IPS-18c (cell line): ENCODE measurements at regions not wholly inside any gene's neighbourhood (a gene's known extent, or its start where the extent isn't known, plus 50 kb on each side); places are given as distances from the start of the nearest gene placed in this dataset.

ENCODE experiments used
- H3K4me3 ChIP-seq: 2 replicates; pipeline ENCODE4 v1.7.0; 2013; ENCODE audit warnings: low read depth, mild to moderate bottlenecking, low read length, moderate library complexity; ENCODE audit not compliant: insufficient read depth
- H3K9me3 ChIP-seq: one replicate; pipeline ENCODE4 v1.6.1; 2013; ENCODE audit warnings: mild to moderate bottlenecking, low read length, moderate library complexity; ENCODE audit not compliant: control insufficient read depth, insufficient read depth

DNA sequence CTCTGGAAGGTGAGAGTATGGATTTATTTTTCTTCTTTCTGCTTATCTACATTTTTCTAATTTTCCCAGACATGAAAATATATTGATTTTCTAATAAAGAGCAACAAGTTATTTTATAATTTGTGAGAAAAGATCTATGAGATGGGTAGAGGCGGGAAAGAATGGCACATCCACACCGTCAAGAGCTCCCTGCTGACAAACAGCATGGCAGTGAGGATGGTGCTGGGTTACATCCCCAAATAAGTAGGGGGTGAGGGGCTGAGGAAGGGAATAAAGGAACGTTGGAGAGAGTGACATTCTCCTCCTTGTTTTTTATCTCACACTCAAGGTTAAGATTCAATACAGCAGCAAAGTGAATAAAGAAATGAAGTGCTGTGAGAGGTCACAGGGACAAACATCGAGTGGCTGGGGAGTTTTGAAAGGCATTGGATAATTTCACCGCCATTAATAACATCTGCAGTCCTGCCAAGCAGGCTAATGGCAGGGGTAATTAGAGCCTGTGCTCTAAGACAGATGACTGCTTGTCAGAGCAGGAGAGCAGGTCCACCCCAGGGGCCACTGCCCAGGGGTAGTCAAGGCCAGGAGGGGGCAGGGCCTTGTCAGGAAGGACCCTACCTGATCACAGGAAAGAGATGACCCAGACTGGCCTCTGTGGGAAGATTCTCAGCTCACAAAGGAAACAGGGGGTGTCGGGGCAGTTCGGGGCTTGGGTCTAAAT is 323.8 kb downstream of the FBXW7 start:
- no peaks in the 10 kb centered on the region for H3K9me3 ChIP-seq

DNA sequence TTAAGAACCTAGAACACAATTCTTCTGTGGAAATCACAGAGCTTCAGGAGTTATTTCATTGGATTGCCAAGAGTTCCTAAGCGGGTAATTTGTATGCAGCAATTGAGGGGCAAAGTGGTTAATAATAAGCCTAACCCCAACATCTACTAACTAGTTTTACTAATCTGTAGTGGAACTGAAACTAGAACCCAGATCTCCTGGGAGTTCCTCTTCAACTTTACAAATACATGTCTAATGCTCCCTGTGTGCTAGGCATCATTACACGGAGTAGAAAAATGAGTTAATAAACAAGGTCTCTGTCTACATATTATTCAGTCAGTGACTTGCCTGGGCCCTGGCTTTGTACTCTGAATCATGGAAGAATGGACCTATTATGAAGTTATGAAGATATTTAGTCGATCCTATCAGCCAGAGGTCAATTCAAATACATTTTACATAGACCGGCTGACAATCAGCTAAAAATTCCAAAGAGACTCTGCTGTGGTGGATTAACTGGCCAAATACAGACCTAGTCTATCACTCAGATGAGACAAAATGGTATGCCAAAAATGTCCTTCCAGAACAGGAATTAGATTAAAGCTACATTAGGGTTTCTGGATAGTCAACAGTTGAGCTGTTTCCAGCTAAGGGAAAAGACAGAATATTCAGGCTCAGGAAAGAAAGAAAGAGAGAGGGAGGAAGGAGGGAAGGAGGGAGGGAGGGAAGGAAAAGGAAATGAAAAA is 326.0 kb downstream of the FBXW7 start:
- no peaks in the 10 kb centered on the region for H3K9me3 ChIP-seq
- H3K4me3 ChIP-seq = no peak overlapping the region

More for the DNA sequence above, 323.8 kb downstream of the FBXW7 start:
- H3K4me3 ChIP-seq = no peak overlapping the region

DNA sequence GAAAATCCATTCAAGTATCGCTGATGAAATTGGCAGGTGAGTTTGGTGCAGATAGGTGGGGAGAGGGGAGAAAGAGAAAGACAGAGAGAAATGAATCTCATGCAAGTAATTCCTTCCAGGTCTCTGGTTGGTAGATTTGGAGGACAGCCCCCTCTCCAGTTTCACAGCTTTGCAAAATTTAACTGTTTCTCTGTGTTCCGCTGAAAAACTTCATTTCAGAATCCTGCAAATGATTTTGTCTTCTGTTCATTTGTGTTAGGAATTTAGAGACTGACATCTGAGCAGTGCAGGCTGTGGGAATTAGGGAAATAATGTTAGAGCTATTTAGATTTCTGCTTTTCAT is 328.5 kb downstream of the FBXW7 start:
- H3K9me3 ChIP-seq = no peaks in the 10 kb centered on the region
- no peak overlapping the region for H3K4me3 ChIP-seq

DNA sequence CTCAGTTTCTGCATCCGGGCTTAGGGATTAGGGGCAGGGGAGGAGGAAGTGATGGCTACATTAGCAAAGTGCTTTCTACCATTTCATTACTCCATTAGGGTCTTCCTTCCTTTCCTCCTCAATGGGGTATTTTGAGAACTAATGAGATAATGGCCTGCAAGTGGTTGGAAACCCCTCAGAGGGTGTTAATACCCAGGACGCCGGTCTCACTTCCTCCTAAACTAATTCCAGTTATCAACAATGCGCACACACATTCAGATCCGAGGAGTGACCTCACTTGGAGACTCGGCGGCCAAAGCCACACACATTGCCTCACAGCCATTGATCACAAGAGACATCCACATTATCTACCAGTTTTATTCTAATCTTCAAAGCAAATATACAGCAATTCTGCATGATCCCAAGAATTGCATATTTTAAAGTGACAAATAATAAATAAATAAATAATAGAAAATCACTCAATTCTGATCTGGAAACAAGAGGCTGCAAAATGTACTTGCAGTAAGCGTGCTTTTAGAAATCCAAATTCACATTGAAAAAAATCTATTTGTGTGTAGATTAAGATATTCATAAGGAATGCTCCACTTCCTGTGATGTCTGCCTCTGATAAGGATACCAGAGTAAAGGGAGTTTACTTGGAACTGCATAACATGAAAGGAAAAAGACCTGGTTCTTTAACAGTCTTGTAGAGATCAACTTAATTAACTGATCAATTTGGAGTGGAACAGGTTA is 329.1 kb downstream of the FBXW7 start:
- Histone ChIP-seq H3K9me3 (no peaks in the 10 kb centered on the region), H3K4me3 (no peak overlapping the region)

DNA sequence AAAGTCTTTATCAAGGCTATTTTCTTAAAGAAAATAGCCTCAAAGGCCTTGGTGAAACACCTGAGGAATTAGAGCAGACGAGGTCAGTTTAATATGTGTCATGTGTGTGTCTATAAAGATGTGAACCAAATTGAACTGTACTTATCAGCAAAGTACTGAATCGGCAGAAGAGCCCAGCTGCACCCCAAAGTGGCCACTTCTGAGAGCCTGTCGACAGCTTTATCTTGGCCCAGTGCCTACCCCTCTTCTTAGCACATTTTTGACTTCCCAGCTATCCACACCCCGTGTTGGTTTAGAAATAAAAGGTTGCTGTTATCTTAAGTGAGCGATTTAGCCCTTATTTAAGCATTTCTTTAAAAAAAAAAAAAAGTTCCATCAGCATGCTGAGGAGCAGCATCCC is 329.7 kb downstream of the FBXW7 start:
- Histone ChIP-seq H3K4me3 (no peak overlapping the region), H3K9me3 (no peaks in the 10 kb centered on the region)

DNA sequence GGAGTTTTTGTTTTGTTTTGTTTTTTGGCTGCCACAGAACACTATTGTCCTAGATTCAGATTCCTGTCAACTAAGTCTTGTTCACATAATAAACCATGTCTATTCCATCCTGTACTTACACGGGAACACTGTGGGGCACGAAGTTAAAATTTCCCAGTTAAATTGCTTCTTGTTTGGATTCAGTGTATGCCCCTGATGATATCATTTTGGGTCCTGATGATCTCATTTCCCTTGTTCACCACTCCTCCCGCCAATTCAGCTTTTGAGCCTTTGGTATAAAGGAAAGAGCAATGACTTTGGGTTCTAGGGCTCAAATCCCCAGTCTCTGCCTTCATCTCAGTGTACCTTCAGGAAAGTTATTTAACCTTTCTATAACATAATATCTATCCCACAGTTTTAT is 333.5 kb downstream of the FBXW7 start:
- Histone ChIP-seq H3K4me3 (no peak overlapping the region), H3K9me3 (no peaks in the 10 kb centered on the region)

DNA sequence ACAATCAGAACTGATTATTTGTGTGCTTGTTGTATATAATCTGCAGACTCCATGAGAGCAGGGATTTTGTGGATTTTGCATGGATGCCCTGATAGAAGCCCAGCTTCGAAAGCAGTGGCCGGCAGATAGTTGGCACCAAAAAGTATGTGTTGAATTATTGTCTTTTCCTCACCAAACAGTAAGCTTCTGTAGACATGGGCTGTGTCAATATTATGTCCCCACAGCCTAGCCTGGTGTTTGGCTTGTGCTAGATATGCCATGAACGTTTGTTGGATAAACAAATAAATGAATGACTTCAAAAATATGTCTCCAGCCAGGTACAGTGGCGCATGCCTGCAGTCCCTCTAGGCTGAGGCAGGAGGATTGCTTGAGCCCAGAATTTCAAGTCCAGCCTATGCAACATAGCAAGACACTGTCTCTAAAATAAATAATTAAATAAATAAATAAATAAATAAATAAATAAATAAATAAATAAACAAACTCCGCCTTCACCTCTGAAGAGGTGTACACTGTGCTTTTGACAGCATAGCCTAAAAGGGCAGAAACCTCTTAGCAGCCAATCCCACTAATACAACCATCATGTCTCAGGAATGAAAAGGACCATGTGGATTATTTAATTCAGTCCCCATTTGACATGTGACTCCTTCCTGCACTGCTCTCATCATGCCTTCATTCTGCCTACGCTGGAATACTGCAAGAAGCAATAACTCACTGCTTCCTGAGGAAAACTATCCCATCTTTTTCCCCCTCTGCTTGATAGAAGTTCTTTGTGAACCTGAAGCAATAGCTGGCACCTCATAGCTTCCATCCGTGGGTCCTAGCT is 335.2 kb downstream of the FBXW7 start:
- H3K9me3 ChIP-seq = no peaks in the 10 kb centered on the region
- no peak overlapping the region for H3K4me3 ChIP-seq

DNA sequence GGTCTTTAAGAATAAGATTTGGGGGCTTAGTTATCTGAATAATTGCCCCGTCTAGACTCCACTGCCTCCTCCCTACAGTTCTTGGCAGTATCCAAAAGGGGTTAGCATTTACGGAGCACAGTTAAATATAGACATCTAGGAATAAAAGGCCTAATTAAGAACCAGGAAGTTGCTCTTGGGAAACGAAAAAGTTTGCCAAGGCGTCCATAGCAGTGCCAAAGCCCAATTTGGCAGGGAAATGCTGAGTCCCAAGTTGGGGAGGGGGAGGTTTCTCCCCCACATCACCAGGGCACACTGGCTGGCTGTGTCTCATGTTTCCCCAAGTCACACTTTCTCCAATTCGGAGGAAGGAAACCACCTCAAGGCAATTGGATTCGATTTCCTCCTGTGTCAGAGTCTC is 338.7 kb downstream of the FBXW7 start:
- no peak overlapping the region for H3K4me3 ChIP-seq
- no peaks in the 10 kb centered on the region for H3K9me3 ChIP-seq

DNA sequence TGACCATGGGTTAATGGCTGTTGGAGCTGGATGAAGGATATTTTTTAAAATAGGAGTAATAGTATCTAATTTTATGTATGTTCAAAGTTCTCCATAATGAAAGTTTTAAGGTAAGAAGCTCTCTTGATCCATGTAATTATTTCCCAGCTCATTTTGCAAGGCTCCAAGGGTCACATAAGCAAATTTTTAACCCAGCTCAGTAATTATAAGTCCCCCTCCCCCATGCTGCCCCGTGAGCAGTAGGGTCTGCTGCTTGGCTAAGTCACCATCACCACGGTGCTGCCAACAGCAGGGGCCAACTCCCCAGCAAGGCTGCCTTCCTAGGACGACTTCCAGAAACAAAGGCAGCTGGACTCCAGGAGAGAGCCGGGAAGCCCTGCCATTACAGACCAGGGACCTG is 340.0 kb downstream of the FBXW7 start:
- no peak overlapping the region for H3K4me3 ChIP-seq
- no peaks in the 10 kb centered on the region for H3K9me3 ChIP-seq

DNA sequence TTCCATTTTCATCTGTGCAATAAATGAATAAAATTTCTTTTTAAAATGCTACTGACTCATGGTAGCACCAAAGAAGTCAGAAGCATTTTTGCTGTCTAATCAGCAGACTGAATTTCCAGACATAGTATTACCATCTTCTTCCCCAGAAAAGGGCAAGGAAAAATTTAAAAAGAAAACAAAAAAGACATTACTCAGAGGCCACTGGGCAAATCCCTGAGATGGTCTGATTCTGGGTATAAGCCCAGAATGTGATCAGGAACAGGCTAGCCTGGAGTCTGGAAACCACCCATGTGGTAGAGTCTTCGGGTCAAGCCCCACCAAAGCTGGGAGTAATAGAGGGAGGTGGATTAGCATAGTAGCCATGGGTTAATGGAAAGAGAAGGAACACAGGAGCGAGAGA is 342.8 kb downstream of the FBXW7 start:
- Histone ChIP-seq H3K9me3 (no peaks in the 10 kb centered on the region), H3K4me3 (no peak overlapping the region)

DNA sequence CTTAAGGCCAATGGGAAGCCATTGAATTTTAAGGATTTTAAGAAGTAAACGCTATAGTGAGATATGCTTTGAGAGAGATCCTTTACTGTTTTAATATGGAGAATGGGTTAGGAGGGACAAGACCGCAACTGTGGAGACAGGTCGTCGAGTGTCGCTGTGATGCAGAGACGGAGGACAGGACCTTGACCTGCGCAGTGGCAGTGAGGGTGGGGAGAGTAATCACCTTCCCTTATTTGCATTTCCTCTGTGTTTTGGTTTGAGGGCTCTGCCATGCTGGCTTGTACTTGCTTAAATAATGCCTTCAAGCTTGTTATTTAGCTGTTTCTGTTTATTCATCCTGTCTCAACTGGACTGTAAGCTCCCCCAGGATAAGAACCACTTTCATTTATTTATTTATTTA is 345.0 kb downstream of the FBXW7 start:
- H3K9me3 ChIP-seq = no peaks in the 10 kb centered on the region
- no peak overlapping the region for H3K4me3 ChIP-seq

DNA sequence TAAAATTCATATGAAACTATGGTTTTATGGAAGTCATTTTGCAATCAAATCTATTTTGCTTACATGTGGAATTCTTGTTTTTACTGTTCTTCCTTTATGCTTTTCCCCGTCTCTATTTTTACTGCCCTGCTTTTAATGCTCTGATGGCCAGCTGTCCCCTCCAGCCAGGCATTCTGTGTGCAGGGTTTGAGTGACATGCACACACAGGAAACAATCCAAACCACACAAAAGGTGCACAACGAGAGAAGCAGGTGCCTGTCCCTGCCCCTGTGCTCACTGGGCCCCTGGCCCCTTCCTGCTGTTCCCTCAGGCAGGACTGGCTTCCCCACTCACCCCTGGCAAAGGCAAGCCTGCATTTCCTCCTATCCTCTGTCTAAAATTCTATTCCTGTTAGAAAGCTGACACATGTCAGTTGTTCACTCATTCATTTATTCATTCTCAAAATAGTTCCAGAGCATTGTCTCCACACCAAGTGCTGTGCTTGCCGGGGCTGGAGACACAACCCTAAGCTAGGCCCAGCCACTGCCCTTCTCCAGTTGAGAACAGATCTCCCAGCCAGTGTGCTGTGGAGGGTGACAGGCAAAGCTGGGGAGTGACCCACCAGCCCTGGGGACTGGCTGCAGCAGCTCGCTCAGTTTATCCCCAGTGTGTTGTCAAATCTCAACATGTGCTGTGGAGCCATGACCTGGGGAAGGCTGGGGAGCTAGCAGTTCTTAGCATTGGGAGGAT is 346.3 kb downstream of the FBXW7 start:
- peaks cover 2% of the 10 kb centered on the region for H3K9me3 ChIP-seq
- no peak overlapping the region for H3K4me3 ChIP-seq

DNA sequence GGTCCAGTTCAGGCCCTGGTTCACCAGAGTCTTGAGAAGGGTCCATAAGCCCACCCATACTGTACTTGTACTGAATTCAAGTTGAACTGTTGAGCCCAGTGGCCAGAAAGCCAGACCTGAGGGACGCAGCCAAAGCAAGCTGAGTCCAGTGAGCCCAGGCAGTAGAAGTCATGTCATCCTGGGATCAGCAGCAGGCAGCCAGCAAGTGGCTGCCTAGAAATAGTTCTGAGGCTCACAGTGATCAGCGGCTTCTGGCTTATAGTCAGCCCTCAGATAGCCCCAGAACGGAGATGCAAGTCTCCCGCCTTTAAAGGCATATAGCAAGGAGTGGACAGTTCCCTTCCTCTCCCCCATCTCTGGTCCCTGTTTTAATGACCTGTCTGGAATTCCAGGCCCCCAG is 347.1 kb downstream of the FBXW7 start:
- Histone ChIP-seq H3K4me3 (no peak overlapping the region), H3K9me3 (peaks cover 2% of the 10 kb centered on the region)

DNA sequence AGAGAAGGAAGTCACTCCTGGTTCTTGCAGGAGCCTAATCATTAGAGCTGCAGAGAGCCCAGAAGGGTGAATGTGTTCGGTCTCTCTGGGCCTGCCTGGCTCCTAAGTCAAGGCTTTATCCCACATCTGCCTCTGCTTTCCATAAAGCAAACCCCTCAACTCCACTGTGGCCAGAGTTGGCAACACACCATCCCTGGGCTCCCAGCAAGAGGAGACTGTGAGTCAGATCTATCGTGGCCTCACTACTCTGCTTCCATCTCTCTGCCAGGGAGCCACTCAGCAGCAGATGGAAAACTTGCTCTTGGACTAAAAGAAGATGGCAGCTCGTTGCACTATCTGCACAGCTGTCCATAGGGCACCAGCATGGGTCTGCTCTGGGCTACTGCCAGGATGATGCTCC is 348.2 kb downstream of the FBXW7 start:
- Histone ChIP-seq H3K9me3 (peaks cover 2% of the 10 kb centered on the region), H3K4me3 (no peak overlapping the region)

DNA sequence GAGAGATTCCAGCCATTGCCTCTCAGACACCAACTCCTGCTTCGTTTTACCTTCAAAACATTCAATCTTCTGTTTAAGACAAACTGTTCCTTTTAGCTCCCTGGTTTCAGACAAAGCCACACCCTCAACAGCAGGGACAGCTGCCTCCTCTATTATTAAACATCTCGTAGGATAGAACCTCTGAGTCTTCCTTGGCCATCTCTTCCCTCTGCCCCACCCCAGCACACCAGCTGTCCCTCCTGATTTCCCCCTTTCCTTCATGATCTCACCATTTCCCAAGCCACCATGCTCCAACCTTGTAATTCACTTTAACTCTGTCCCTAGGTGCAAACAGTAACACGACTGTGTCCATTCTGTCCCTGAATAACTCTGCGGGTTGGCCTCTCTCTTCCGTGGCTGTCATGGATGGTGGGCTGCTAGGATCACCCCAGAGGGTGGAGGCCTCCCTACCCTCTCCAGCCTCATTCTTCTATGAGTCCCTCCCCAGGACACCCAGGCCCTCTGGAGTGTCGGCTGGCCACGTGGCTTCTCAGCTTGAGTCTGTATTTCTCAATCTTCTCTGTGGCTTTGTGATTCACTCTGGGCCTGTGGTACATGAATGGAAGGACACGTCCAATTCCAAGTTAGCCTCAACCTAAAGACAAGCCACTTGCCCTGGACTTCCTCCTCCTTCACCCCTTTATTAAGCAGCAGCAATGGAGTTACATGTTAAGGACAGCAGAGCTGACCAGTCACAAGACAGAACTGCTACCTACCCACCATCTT is 349.9 kb downstream of the FBXW7 start:
- H3K4me3 ChIP-seq = no peak overlapping the region
- H3K9me3 ChIP-seq = peaks cover 4% of the 10 kb centered on the region

DNA sequence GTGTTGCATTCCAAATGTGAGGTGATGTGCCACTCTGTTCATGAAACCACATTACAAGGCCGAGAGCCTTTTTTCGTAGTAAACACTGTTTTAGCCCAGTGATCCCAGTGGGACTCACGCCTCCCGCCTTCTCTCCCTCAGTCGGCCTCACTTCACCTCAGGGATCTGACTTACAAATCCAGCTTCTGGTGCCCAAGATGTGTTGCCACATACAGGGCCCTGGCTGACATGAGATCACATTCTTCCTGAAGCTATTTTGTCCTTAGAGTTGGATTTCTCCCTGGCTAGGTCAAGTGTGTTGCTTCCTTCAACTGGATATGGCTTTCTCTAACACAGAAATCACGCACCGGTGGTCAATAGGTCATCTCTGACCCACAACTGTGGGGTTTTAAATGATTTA is 354.7 kb downstream of the FBXW7 start:
- Histone ChIP-seq H3K4me3 (no peak overlapping the region), H3K9me3 (peaks cover 4% of the 10 kb centered on the region)
